Endothelial cell of umbilical vein (primary cell): ENCODE measurements at regions not wholly inside any gene's neighbourhood (a gene's known extent, or its start where the extent isn't known, plus 50 kb on each side); places are given as distances from the start of the nearest gene placed in this dataset.

Source experiments
- BruUV-seq: library from RNA; stranded (reverse); fragments of 400-500 nt; replicated peaks from 2 replicates; lab custom pipeline; 2021; lab: Mats Ljungman, UMichigan
- CTCF ChIA-PET: fragments of 300-600, 350-600 bp; sonication (Branson Sonifier 250); formaldehyde crosslinking; loops from one replicate; lab custom pipeline; 2021; ENCODE audit warnings: antibody characterized with exemption, inconsistent platforms; lab: Charles Lee
- POLR2A ChIA-PET: fragments of 300-600, 350-600 bp; sonication (Branson Sonifier 250); formaldehyde crosslinking; loops from one replicate; lab custom pipeline; 2021; ENCODE audit warnings: antibody characterized with exemption, inconsistent platforms; lab: Charles Lee
- DNase-seq: peaks from one replicate; pipeline ENCODE4 v3.0.0-alpha.2; 2011; ENCODE audit warnings: low read depth, low spot score
- FAIRE-seq: peaks from 2 replicates; lab custom pipeline; 2011; peaks lifted over from hg19 to GRCh38; lab: Jason Lieb, UNC
- H2AFZ ChIP-seq: 2 replicates; pipeline ENCODE4 v1.6.0; 2012; ENCODE audit warnings: low read depth, low read length, control low read depth, inconsistent platforms
- H3K27ac ChIP-seq: 2 replicates; pipeline ENCODE4 v1.5.1; 2011; ENCODE audit warnings: low read depth, mild to moderate bottlenecking, control low read depth, low read length, moderate library complexity; ENCODE audit not compliant: insufficient read depth
- H3K27me3 ChIP-seq, 2 experiments: 2 replicates each; pipeline versions ENCODE4 v1.6.0 to v1.6.1; 2011; ENCODE audit warnings: low read length in 2 of 2, mixed read lengths in 1 of 2; ENCODE audit not compliant: control insufficient read depth in 2 of 2, insufficient read depth in 2 of 2
- H3K36me3 ChIP-seq, 2 experiments: 2 replicates in 1 of 2; 3 replicates in 1 of 2; pipeline ENCODE4 v1.5.1; 2011; ENCODE audit warnings: low read length in 2 of 2, mild to moderate bottlenecking in 1 of 2, moderate library complexity in 1 of 2; ENCODE audit not compliant: control insufficient read depth in 2 of 2, insufficient read depth in 2 of 2; ENCODE audit errors: extremely low read depth in 1 of 2
- H3K4me1 ChIP-seq: 3 replicates; pipeline ENCODE4 v1.5.1; 2011; ENCODE audit warnings: mild to moderate bottlenecking, low read length; ENCODE audit not compliant: control insufficient read depth, insufficient read depth; ENCODE audit errors: extremely low read depth
- H3K4me2 ChIP-seq: 2 replicates; pipeline ENCODE4 v1.6.1; 2011; ENCODE audit warnings: low read length, control low read depth, mixed read lengths; ENCODE audit not compliant: insufficient read depth
- H3K4me3 ChIP-seq, 3 experiments: fragments of 200-600 bp in 1 of 3; sonication (generic), shearing (Covaris generic) in 1 of 3; replicated peaks in 1 of 3; 2 replicates each; pipeline ENCODE4 v1.5.1; 2011 to 2016; ENCODE audit warnings: control low read depth in 3 of 3, low read length in 3 of 3, mild to moderate bottlenecking in 2 of 3, inconsistent platforms in 1 of 3, low read depth in 1 of 3, moderate library complexity in 1 of 3; ENCODE audit not compliant: insufficient read depth in 1 of 3
- H3K79me2 ChIP-seq: 2 replicates; pipeline ENCODE4 v1.6.0; 2012; ENCODE audit warnings: low read length, inconsistent platforms; ENCODE audit not compliant: control insufficient read depth, insufficient read depth
- H3K9ac ChIP-seq: replicated peaks from 2 replicates; pipeline ENCODE3; 2011; ENCODE audit warnings: low read length, control low read depth; ENCODE audit not compliant: insufficient read depth; ENCODE audit errors: extremely low read depth
- H3K9me1 ChIP-seq: replicated peaks from 3 replicates; pipeline ENCODE4 v1.6.0; 2011; ENCODE audit warnings: mild to moderate bottlenecking, low read length; ENCODE audit not compliant: control insufficient read depth, insufficient read depth; ENCODE audit errors: extremely low read depth
- H3K9me3 ChIP-seq: replicated peaks from 2 replicates; pipeline ENCODE4 v1.5.1; 2012; ENCODE audit warnings: low read length, inconsistent platforms; ENCODE audit not compliant: control insufficient read depth, insufficient read depth
- H4K20me1 ChIP-seq: replicated peaks from 2 replicates; pipeline ENCODE3; 2011; ENCODE audit warnings: mild to moderate bottlenecking, low read length; ENCODE audit not compliant: control insufficient read depth, insufficient read depth; ENCODE audit errors: extremely low read depth
- EZH2 ChIP-seq: IDR thresholded peaks from 2 replicates; pipeline ENCODE4 v1.6.1; 2012; ENCODE audit warnings: borderline replicate concordance, low read depth, mild to moderate bottlenecking, moderate library complexity, low read length, inconsistent platforms; ENCODE audit not compliant: severe bottlenecking
- FOS ChIP-seq: IDR thresholded peaks from 2 replicates; pipeline ENCODE4 v1.6.1; 2011; ENCODE audit warnings: mild to moderate bottlenecking, low read length, moderate library complexity, borderline replicate concordance; ENCODE audit not compliant: insufficient read depth
- GATA2 ChIP-seq: IDR thresholded peaks from 2 replicates; pipeline ENCODE4 v1.7.0; 2011; ENCODE audit warnings: low read depth, mild to moderate bottlenecking, moderate library complexity, mixed read lengths, low read length; ENCODE audit not compliant: insufficient read length, insufficient read depth
- JUN ChIP-seq: IDR thresholded peaks from 2 replicates; pipeline ENCODE4 v1.6.1; 2011; ENCODE audit warnings: borderline replicate concordance, low read depth; ENCODE audit not compliant: insufficient read length, insufficient read depth
- MAX ChIP-seq: IDR thresholded peaks from 2 replicates; pipeline ENCODE4 v1.6.1; 2011; ENCODE audit not compliant: insufficient read depth, insufficient read length
- dilution Hi-C: fragments of 300-500 bp; cut with MboI; formaldehyde crosslinking; loops from one replicate; pipeline ENCODE4 v1.15.0; 2019; ENCODE audit warnings: low sequenced_read_pairs; ENCODE audit not compliant: extremely low pct_ligation_motif_present
- intact Hi-C: fragments of 100-400 bp; cut with micrococcal nuclease; formaldehyde crosslinking; loops from one replicate; pipeline ENCODE4 v1.10.0; 2022

GRCh38 chr12:60169904-60170303 is 574.1 kb downstream of the SLC16A7 start:
- no peak for FAIRE-seq
- no peaks in the 10 kb centered on the region for H3K79me2 ChIP-seq
- H3K4me3 ChIP-seq, result no peak overlapping the region
- no peaks in the 10 kb centered on the region for H3K9me1 ChIP-seq
- no TSS peak for BruUV-seq
- peaks cover 17% of the 10 kb centered on the region for H3K4me1 ChIP-seq
- CTCF ChIA-PET, result interaction anchor here (0.9 kb wide), 1 partner anchor 14 kb away, joined by 3 read pairs; no protein-coding TSS in a partner anchor
- H3K27me3 ChIP-seq, result no peaks in the 10 kb centered on the region
- H2AFZ ChIP-seq, result no peak overlapping the region
- POLR2A ChIA-PET, result no interaction called here
- H4K20me1 ChIP-seq, result no peaks in the 10 kb centered on the region
- intact Hi-C loops, result loop anchor here (5.0 kb wide), 1 partner anchor 333 kb away; no protein-coding TSS in a partner anchor
- dilution Hi-C loops, result no loop called here
- TF ChIP-seq EZH2 (no peak), MAX (no peak)
- no peak overlapping the region for H3K9ac ChIP-seq
- no peak overlapping the region for H3K27ac ChIP-seq
- no peaks in the 10 kb centered on the region for H3K9me3 ChIP-seq
- H3K36me3 ChIP-seq, result no peaks in the 10 kb centered on the region
- DNase-seq, result no peak
- H3K4me2 ChIP-seq, result no peak overlapping the region

GRCh38 chr12:60172266-60173211 is 576.7 kb downstream of the SLC16A7 start:
- no peak overlapping the region for H3K4me3 ChIP-seq
- H3K9ac ChIP-seq, result no peak overlapping the region
- DNase-seq (peak; percentile 54), FAIRE-seq (peak; percentile 77)
- H4K20me1 ChIP-seq, result no peaks in the 10 kb centered on the region
- BruUV-seq, result no TSS peak
- H3K4me2 ChIP-seq, result peak overlapping the region; percentile 17
- intact Hi-C loops, result no loop called here
- ChIA-PET POLR2A (interaction anchor here (0.5 kb wide), 1 partner anchor 1087 kb away, joined by 5 read pairs; no protein-coding TSS in a partner anchor), CTCF (interaction anchor here (0.9 to 2.1 kb wide), 5 partner anchors 10 to 67 kb away, joined by 3 to 7 read pairs (median 3); no protein-coding TSS in a partner anchor)
- H3K27me3 ChIP-seq, result no peaks in the 10 kb centered on the region
- peak; percentile 52 for TF ChIP-seq FOS
- peak; percentile 28 for TF ChIP-seq JUN
- no peak for TF ChIP-seq EZH2
- TF ChIP-seq GATA2, result no peak
- peaks cover 17% of the 10 kb centered on the region for H3K4me1 ChIP-seq
- dilution Hi-C loops, result no loop called here
- no peaks in the 10 kb centered on the region for H3K79me2 ChIP-seq
- H3K27ac ChIP-seq, result peak overlapping the region; percentile 38
- no peaks in the 10 kb centered on the region for H3K9me3 ChIP-seq
- no peaks in the 10 kb centered on the region for H3K36me3 ChIP-seq
- no peaks in the 10 kb centered on the region for H3K9me1 ChIP-seq
- no peak overlapping the region for H2AFZ ChIP-seq
